Mesendoderm (in vitro differentiated cells): ENCODE measurements at regions not wholly inside any gene's neighbourhood (a gene's known extent, or its start where the extent isn't known, plus 50 kb on each side); places are given as distances from the start of the nearest gene placed in this dataset.
A peak's percentile ranks its signal among the peaks of the same experiment; 100 is the strongest.

ENCODE experiments used
- DNase-seq: peaks from one replicate; pipeline ENCODE4 v3.0.0; 2013
- H2AK5ac ChIP-seq: 2 replicates; pipeline ENCODE4 v1.6.1; 2013; ENCODE audit warnings: low read length, inconsistent platforms
- H2BK120ac ChIP-seq: 2 replicates; pipeline ENCODE4 v1.6.1; 2013; ENCODE audit warnings: low read depth, mild to moderate bottlenecking, low read length, moderate library complexity, mixed read lengths
- H2BK15ac ChIP-seq: replicated peaks from 2 replicates; pipeline ENCODE4 v1.6.1; 2013; ENCODE audit warnings: low read depth, mild to moderate bottlenecking, moderate library complexity
- H2BK5ac ChIP-seq: 2 replicates; pipeline ENCODE4 v1.6.1; 2013; ENCODE audit warnings: low read length, inconsistent platforms
- H3K18ac ChIP-seq: 2 replicates; pipeline ENCODE4 v1.6.1; 2013; ENCODE audit warnings: mild to moderate bottlenecking, low read length, mixed read lengths
- H3K23ac ChIP-seq: one replicate; pipeline ENCODE4 v1.6.1; 2013; ENCODE audit warnings: low read length
- H3K27ac ChIP-seq: 2 replicates; pipeline ENCODE4 v1.5.1; 2013; ENCODE audit warnings: low read depth, mild to moderate bottlenecking, inconsistent platforms, low read length, moderate library complexity
- H3K27me3 ChIP-seq: 2 replicates; pipeline ENCODE4 v1.6.1; 2013; ENCODE audit warnings: low read length, control low read depth, mild to moderate bottlenecking, inconsistent platforms; ENCODE audit not compliant: insufficient read depth, poor library complexity
- H3K36me3 ChIP-seq: 2 replicates; pipeline ENCODE4 v1.6.1; 2013; ENCODE audit warnings: low read length, inconsistent platforms; ENCODE audit not compliant: control insufficient read depth, insufficient read depth
- H3K4ac ChIP-seq: one replicate; pipeline ENCODE4 v1.6.1; 2013; ENCODE audit warnings: low read depth, mild to moderate bottlenecking, low read length, moderate library complexity
- H3K4me1 ChIP-seq: 2 replicates; pipeline ENCODE4 v1.6.1; 2013; ENCODE audit warnings: low read depth, low read length, inconsistent platforms; ENCODE audit not compliant: control insufficient read depth
- H3K4me2 ChIP-seq: 2 replicates; pipeline ENCODE4 v1.6.1; 2013; ENCODE audit warnings: low read length
- H3K4me3 ChIP-seq: 2 replicates; pipeline ENCODE4 v1.5.1; 2013; ENCODE audit warnings: mild to moderate bottlenecking, low read length
- H3K56ac ChIP-seq: one replicate; pipeline ENCODE4 v1.6.1; 2013; ENCODE audit warnings: low read length
- H3K79me1 ChIP-seq: 2 replicates; pipeline ENCODE4 v1.6.1; 2013; ENCODE audit warnings: low read length, inconsistent platforms
- H3K79me2 ChIP-seq: 2 replicates; pipeline ENCODE4 v1.6.1; 2013; ENCODE audit warnings: mild to moderate bottlenecking, low read length; ENCODE audit not compliant: control insufficient read depth, insufficient read depth
- H3K9ac ChIP-seq: 2 replicates; pipeline ENCODE4 v1.6.1; 2013; ENCODE audit warnings: low read length, inconsistent platforms
- H4K5ac ChIP-seq: one replicate; pipeline ENCODE4 v1.6.1; 2013; ENCODE audit warnings: low read length
- H4K8ac ChIP-seq: one replicate; pipeline ENCODE4 v1.6.1; 2013; ENCODE audit warnings: low read depth, mild to moderate bottlenecking, control low read depth, low read length, moderate library complexity
- WGBS: extraction: QIAGEN DNeasy Blood & Tissue Kit; methylation state at CpG from one replicate; pipeline ENCODE4 v1.1.7; 2013; ENCODE audit warnings: low lambda C conversion rate, missing lambda C conversion rate; ENCODE audit not compliant: insufficient coverage; ENCODE audit errors: extremely low coverage; 5-methylcytosine and 5-hydroxymethylcytosine counted together

GRCh38 chr17:70929226-70929625 lies 759.9 kb downstream of the KCNJ2 start:
- Histone ChIP-seq H3K36me3 (no peaks in the 10 kb centered on the region), H3K27me3 (no peaks in the 10 kb centered on the region), H3K23ac (no peak overlapping the region), H3K18ac (no peak overlapping the region), H3K4me2 (no peak overlapping the region), H2AK5ac (no peak overlapping the region), H2BK15ac (no peak overlapping the region), H3K4me3 (no peak overlapping the region), H2BK120ac (no peak overlapping the region), H2BK5ac (no peak overlapping the region), H3K4ac (no peak overlapping the region), H3K56ac (no peak overlapping the region), H4K8ac (no peak overlapping the region), H3K27ac (no peak overlapping the region), H3K9ac (no peak overlapping the region), H4K5ac (no peak overlapping the region), H3K79me2 (no peaks in the 10 kb centered on the region), H3K4me1 (no peaks in the 10 kb centered on the region), H3K79me1 (no peaks in the 10 kb centered on the region)
- no peak for DNase-seq
- no CpG with 5 or more reads among the region's 2 CpGs for WGBS

DNA sequence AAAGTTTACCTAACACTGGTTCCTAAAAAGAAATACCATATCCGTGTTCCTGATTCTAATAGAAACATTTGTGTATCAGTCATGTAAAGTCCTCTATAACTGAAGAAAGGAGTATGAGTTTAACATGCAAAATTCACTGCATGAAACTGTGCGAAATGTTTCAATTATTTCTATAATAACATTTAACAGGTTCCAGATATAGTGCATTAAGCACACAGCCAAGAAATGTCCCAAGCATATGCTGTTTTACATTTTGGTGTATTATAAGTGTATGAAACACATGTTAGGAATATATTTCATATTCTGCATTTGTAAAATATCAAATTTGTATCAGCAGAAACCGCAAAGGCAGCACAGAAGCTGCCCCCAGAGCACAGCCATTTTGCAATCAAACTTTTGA lies 764.9 kb downstream of the KCNJ2 start:
- Histone ChIP-seq H4K8ac (no peak overlapping the region), H3K79me2 (no peaks in the 10 kb centered on the region), H3K4me2 (no peak overlapping the region), H3K79me1 (no peaks in the 10 kb centered on the region), H3K9ac (no peak overlapping the region), H3K4me3 (no peak overlapping the region), H2BK120ac (no peak overlapping the region), H2AK5ac (no peak overlapping the region), H3K56ac (no peak overlapping the region), H3K4ac (no peak overlapping the region), H3K18ac (no peak overlapping the region), H3K23ac (no peak overlapping the region), H3K36me3 (no peaks in the 10 kb centered on the region), H3K27ac (no peak overlapping the region), H2BK15ac (no peak overlapping the region), H4K5ac (no peak overlapping the region), H2BK5ac (no peak overlapping the region), H3K27me3 (no peaks in the 10 kb centered on the region), H3K4me1 (no peaks in the 10 kb centered on the region)
- no CpG with 5 or more reads among the region's 3 CpGs for WGBS
- DNase-seq: no peak

DNA sequence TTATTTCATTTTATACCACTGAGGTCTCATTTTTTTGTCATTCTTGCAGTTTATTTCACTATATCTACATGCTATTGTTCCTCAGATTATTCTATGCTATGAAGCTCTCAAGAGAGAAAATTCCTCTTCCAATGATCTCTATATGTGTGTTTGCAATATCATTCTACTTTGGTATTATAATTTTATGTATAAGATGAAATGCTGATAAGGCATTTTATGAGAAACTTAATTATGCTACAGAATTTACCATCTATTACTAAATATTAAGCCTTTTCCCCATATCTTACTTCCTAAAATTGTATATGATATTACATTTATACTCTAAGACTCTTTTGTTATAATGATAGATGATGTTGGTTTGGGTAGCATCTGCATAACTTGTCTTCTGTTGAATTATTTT lies 765.5 kb downstream of the KCNJ2 start:
- Histone ChIP-seq H3K23ac (no peak overlapping the region), H2BK5ac (no peak overlapping the region), H3K79me1 (no peaks in the 10 kb centered on the region), H3K56ac (no peak overlapping the region), H3K27me3 (no peaks in the 10 kb centered on the region), H4K5ac (no peak overlapping the region), H3K27ac (no peak overlapping the region), H3K79me2 (no peaks in the 10 kb centered on the region), H2BK120ac (no peak overlapping the region), H3K4me2 (no peak overlapping the region), H3K9ac (no peak overlapping the region), H3K4ac (no peak overlapping the region), H3K36me3 (no peaks in the 10 kb centered on the region), H3K4me3 (no peak overlapping the region), H4K8ac (no peak overlapping the region), H2AK5ac (no peak overlapping the region), H3K18ac (no peak overlapping the region), H2BK15ac (no peak overlapping the region), H3K4me1 (no peaks in the 10 kb centered on the region)
- DNase-seq: no peak

GRCh38 chr17:70936724-70937123 lies 767.4 kb downstream of the KCNJ2 start:
- no peaks in the 10 kb centered on the region for H3K36me3 ChIP-seq
- no peak overlapping the region for H3K18ac ChIP-seq
- no peak overlapping the region for H3K56ac ChIP-seq
- no peak overlapping the region for H3K4me2 ChIP-seq
- no peak overlapping the region for H4K8ac ChIP-seq
- no peaks in the 10 kb centered on the region for H3K4me1 ChIP-seq
- whole genome bisulfite sequencing: no CpG with 5 or more reads among the region's 1 CpG
- no peak overlapping the region for H2BK15ac ChIP-seq
- no peak overlapping the region for H3K4ac ChIP-seq
- no peaks in the 10 kb centered on the region for H3K27me3 ChIP-seq
- no peak overlapping the region for H2BK5ac ChIP-seq
- H3K79me2 ChIP-seq: no peaks in the 10 kb centered on the region
- no peaks in the 10 kb centered on the region for H3K79me1 ChIP-seq
- H4K5ac ChIP-seq: no peak overlapping the region
- H2AK5ac ChIP-seq: no peak overlapping the region
- no peak overlapping the region for H3K4me3 ChIP-seq
- no peak overlapping the region for H2BK120ac ChIP-seq
- no peak for DNase-seq
- no peak overlapping the region for H3K27ac ChIP-seq
- no peak overlapping the region for H3K9ac ChIP-seq
- no peak overlapping the region for H3K23ac ChIP-seq

DNA sequence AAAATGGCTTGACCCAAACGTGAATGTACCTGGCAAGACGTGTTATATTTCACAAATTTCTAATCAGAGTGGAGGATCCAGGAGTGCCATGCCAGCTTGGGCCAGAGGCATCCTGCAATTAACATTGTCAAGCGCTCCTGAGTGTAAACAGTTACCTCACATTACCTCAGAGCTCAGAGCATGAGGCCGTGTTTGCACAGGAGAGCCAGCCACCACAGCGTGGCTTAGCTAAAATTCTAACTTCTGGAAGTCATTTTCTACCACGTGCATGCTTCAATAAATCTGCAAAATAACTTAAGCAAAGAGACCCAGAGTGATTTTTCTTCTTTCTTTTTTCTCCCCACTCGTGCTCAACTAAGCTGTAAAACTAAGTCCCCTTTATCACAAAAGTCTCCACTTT lies 769.0 kb downstream of the KCNJ2 start:
- no peak overlapping the region for H3K18ac ChIP-seq
- H3K4me1 ChIP-seq: no peaks in the 10 kb centered on the region
- no peak overlapping the region for H2BK15ac ChIP-seq
- WGBS: no CpG with 5 or more reads among the region's 7 CpGs
- H4K5ac ChIP-seq: no peak overlapping the region
- no peak overlapping the region for H2BK120ac ChIP-seq
- DNase-seq: no peak
- no peak overlapping the region for H3K4me3 ChIP-seq
- no peak overlapping the region for H3K23ac ChIP-seq
- no peak overlapping the region for H3K56ac ChIP-seq
- no peak overlapping the region for H3K9ac ChIP-seq
- H4K8ac ChIP-seq: no peak overlapping the region
- no peak overlapping the region for H3K4me2 ChIP-seq
- no peaks in the 10 kb centered on the region for H3K79me1 ChIP-seq
- no peak overlapping the region for H3K27ac ChIP-seq
- H2AK5ac ChIP-seq: no peak overlapping the region
- H2BK5ac ChIP-seq: no peak overlapping the region
- no peaks in the 10 kb centered on the region for H3K36me3 ChIP-seq
- H3K79me2 ChIP-seq: no peaks in the 10 kb centered on the region
- H3K27me3 ChIP-seq: no peaks in the 10 kb centered on the region
- H3K4ac ChIP-seq: no peak overlapping the region

DNA sequence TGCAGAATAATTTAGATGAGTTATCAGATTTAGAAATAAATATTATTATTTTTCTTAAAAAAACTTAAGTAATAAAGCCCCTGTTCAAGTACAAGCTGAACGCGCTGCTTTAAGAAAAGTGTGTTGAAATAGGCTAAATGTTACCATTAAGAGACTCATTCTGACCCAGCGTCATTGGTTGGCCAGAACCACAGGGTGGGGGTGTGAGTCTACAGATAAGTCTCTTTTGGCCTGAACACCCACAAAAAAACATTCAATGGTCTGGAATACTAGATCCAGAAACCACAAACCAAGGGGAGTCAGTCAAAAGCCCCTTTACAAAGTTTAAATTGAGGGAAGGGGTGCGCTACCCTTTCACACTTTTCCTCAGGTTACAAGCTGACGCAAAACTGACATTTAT lies 776.1 kb downstream of the KCNJ2 start:
- Histone ChIP-seq H3K18ac (peak overlapping the region; percentile 45), H3K4me1 (peaks cover 2% of the 10 kb centered on the region), H3K27ac (no peak overlapping the region), H2BK120ac (no peak overlapping the region), H3K4ac (no peak overlapping the region), H3K4me3 (no peak overlapping the region), H3K36me3 (no peaks in the 10 kb centered on the region), H3K4me2 (no peak overlapping the region), H3K79me1 (no peaks in the 10 kb centered on the region), H4K8ac (no peak overlapping the region), H3K56ac (no peak overlapping the region), H3K23ac (no peak overlapping the region), H4K5ac (no peak overlapping the region), H2BK5ac (no peak overlapping the region), H2BK15ac (no peak overlapping the region), H2AK5ac (no peak overlapping the region), H3K9ac (no peak overlapping the region), H3K27me3 (no peaks in the 10 kb centered on the region), H3K79me2 (no peaks in the 10 kb centered on the region)
- no CpG with 5 or more reads among the region's 5 CpGs for WGBS
- DNase-seq: peak; percentile 51
